ENCODE measurements at regions not wholly inside any gene's neighbourhood (a gene's known extent, or its start where the extent isn't known, plus 50 kb on each side); places are given as distances from the start of the nearest gene placed in this dataset.

DNA sequence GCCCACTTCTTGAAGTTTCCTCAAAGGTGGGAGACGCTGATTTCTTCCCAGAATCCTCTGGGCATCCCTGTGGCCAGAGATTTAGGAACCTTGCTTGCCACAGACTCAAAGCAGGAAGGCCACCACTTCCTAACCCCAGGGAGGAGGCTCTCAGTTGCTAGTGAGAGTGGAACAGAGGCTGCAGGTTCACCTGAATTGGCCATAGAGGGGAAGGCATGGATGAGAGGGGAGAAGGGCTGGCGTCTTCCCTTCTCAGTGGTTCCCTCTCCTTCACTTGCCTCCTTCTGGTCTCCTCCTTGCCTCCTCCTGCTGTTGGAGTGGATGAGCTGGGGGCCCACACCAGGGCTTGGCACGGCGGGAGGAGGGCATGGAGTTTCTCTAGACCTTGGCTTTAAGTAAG lies 185.7 kb downstream of the ADAMTS15 start:
- TF ChIP-seq, protein P1, sequence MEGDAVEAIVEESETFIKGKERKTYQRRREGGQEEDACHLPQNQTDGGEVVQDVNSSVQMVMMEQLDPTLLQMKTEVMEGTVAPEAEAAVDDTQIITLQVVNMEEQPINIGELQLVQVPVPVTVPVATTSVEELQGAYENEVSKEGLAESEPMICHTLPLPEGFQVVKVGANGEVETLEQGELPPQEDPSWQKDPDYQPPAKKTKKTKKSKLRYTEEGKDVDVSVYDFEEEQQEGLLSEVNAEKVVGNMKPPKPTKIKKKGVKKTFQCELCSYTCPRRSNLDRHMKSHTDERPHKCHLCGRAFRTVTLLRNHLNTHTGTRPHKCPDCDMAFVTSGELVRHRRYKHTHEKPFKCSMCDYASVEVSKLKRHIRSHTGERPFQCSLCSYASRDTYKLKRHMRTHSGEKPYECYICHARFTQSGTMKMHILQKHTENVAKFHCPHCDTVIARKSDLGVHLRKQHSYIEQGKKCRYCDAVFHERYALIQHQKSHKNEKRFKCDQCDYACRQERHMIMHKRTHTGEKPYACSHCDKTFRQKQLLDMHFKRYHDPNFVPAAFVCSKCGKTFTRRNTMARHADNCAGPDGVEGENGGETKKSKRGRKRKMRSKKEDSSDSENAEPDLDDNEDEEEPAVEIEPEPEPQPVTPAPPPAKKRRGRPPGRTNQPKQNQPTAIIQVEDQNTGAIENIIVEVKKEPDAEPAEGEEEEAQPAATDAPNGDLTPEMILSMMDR (IDR thresholded peaks at IDR 0.05) = no peak
- TF ChIP-seq POLR2A (IDR thresholded peaks at IDR 0.05) = no peak
